Transverse colon (tissue), 3 donors: ENCODE measurements at regions not wholly inside any gene's neighbourhood (a gene's known extent, or its start where the extent isn't known, plus 50 kb on each side); places are given as distances from the start of the nearest gene placed in this dataset.

Experiments
- CTCF ChIP-seq, 5 experiments: fragments of 200-600 bp in 3 of 5; fragments of 450-650 bp in 2 of 5; sonication (generic) in 3 of 5; IDR thresholded peaks; 1 replicate in 2 of 5; 2 replicates in 3 of 5; pipeline ENCODE4 v1.5.1; 2016 to 2017; ENCODE audit warnings: antibody characterized with exemption in 5 of 5, inconsistent platforms in 3 of 5, mild to moderate bottlenecking in 2 of 5, moderate library complexity in 1 of 5
- EP300 ChIP-seq: sonication (generic); formaldehyde crosslinking; IDR thresholded peaks from one replicate; pipeline ENCODE4 v1.6.1; 2017; ENCODE audit warnings: antibody characterized with exemption, low read depth
- POLR2A ChIP-seq: fragments of 450-650 bp; IDR thresholded peaks from one replicate; pipeline ENCODE4 v1.6.1; 2016; ENCODE audit warnings: antibody characterized with exemption, mild to moderate bottlenecking, moderate library complexity

- TF ChIP-seq CTCF (IDR thresholded peaks at IDR 0.05) (no peak), EP300 (no peak), POLR2A (no peak)
Measured at GRCh38 chr18:49677081-49677480, 115.2 kb downstream of the LIPG start.
